ENCODE measurements at regions not wholly inside any gene's neighbourhood (a gene's known extent, or its start where the extent isn't known, plus 50 kb on each side); places are given as distances from the start of the nearest gene placed in this dataset.
"Not testable (repeated sequence)": the region's sequence is repeated elsewhere in the genome, so short reads cannot be mapped to it uniquely, and the experiment has no call there.

GRCh38 chr15:77831986-77832385, 199.3 kb upstream of the LINGO1 start:
- no peaks in the 10 kb centered on the region for H3K36me3 ChIP-seq
- TF ChIP-seq CTCF (IDR thresholded peaks at IDR 0.05) = no peak
- no peaks in the 10 kb centered on the region for H3K9me3 ChIP-seq
- H3K27ac ChIP-seq = no peak overlapping the region
- H3K4me3 ChIP-seq = no peak overlapping the region
- intact Hi-C loops (cut with DNase I) = no loop called here
- no peak for DNase-seq (ENCODE audit: low spot score in 2 of 2)
- no peaks in the 10 kb centered on the region for H3K4me1 ChIP-seq
- H3K27me3 ChIP-seq = no peaks in the 10 kb centered on the region

- no peak for DNase-seq (ENCODE audit: low spot score in 2 of 2)
- no peaks in the 10 kb centered on the region for H3K4me1 ChIP-seq
- TF ChIP-seq CTCF (IDR thresholded peaks at IDR 0.05) = no peak
- no peaks in the 10 kb centered on the region for H3K27me3 ChIP-seq
- H3K27ac ChIP-seq = no peak overlapping the region
- intact Hi-C loops (cut with DNase I) = no loop called here
- no peaks in the 10 kb centered on the region for H3K36me3 ChIP-seq
- no peaks in the 10 kb centered on the region for H3K9me3 ChIP-seq
- no peak overlapping the region for H3K4me3 ChIP-seq
Measured at GRCh38 chr15:77830051-77830468, 197.3 kb upstream of the LINGO1 start.

GRCh38 chr15:77829331-77829730, 196.6 kb upstream of the LINGO1 start:
- intact Hi-C loops (cut with DNase I); H3K27ac ChIP-seq; DNase-seq (ENCODE audit: low spot score in 2 of 2); H3K9me3 ChIP-seq; H3K4me3 ChIP-seq; H3K27me3 ChIP-seq; H3K36me3 ChIP-seq; H3K4me1 ChIP-seq: not testable (repeated sequence)

- H3K36me3 ChIP-seq = no peaks in the 10 kb centered on the region
- H3K4me1 ChIP-seq = no peaks in the 10 kb centered on the region
- DNase-seq (ENCODE audit: low spot score in 2 of 2) = no peak
- no peaks in the 10 kb centered on the region for H3K27me3 ChIP-seq
- no peaks in the 10 kb centered on the region for H3K9me3 ChIP-seq
- intact Hi-C loops (cut with DNase I) = no loop called here
- H3K27ac ChIP-seq = no peak overlapping the region
- no peak for TF ChIP-seq CTCF (IDR thresholded peaks at IDR 0.05)
- H3K4me3 ChIP-seq = no peak overlapping the region
Measured at GRCh38 chr15:77827860-77828259, 195.1 kb upstream of the LINGO1 start.

- DNase-seq (ENCODE audit: low spot score in 2 of 2) = no peak
- Histone ChIP-seq H3K27me3 (no peaks in the 10 kb centered on the region), H3K9me3 (no peaks in the 10 kb centered on the region), H3K4me3 (no peak overlapping the region), H3K4me1 (no peaks in the 10 kb centered on the region), H3K27ac (no peak overlapping the region), H3K36me3 (no peaks in the 10 kb centered on the region)
- intact Hi-C loops (cut with DNase I) = no loop called here
- no peak for TF ChIP-seq CTCF (IDR thresholded peaks at IDR 0.05)
Measured at GRCh38 chr15:77826006-77826695, 193.4 kb upstream of the LINGO1 start.

GRCh38 chr15:77825546-77825945, 192.8 kb upstream of the LINGO1 start:
- Histone ChIP-seq H3K36me3 (no peaks in the 10 kb centered on the region), H3K4me3 (no peak overlapping the region), H3K4me1 (no peaks in the 10 kb centered on the region), H3K27ac (no peak overlapping the region), H3K27me3 (no peaks in the 10 kb centered on the region), H3K9me3 (no peaks in the 10 kb centered on the region)
- intact Hi-C loops (cut with DNase I) = no loop called here
- DNase-seq (ENCODE audit: low spot score in 2 of 2) = no peak
- no peak for TF ChIP-seq CTCF (IDR thresholded peaks at IDR 0.05)

All from ascending aorta (tissue), 2 donors.